ENCODE measurements at regions not wholly inside any gene's neighbourhood (a gene's known extent, or its start where the extent isn't known, plus 50 kb on each side); places are given as distances from the start of the nearest gene placed in this dataset.

GRCh38 chr18:51339856-51340255 is 142.4 kb upstream of the MEX3C start:
- H3K4me2 ChIP-seq, result no peak overlapping the region
- no peaks in the 10 kb centered on the region for H3K4me1 ChIP-seq
- H4K20me1 ChIP-seq (ENCODE audit: low read depth), result no peaks in the 10 kb centered on the region
- Mint-ChIP-seq H3K9me3 (no peaks in the 10 kb centered on the region), H3K4me3 (no peak overlapping the region), H3K27me3 (ENCODE audit: insufficient read depth, low read depth) (no peaks in the 10 kb centered on the region), H3K27ac (no peak overlapping the region), H3K36me3 (no peaks in the 10 kb centered on the region), H3K4me1 (no peaks in the 10 kb centered on the region)
- TF ChIP-seq EZH2 (IDR thresholded peaks at IDR 0.05) (no peak), CTCF (IDR thresholded peaks at IDR 0.05) (no peak), EZH2phosphoT487 (IDR thresholded peaks at IDR 0.05) (no peak)
- no peak overlapping the region for H3K9ac ChIP-seq
- no peaks in the 10 kb centered on the region for H3F3A ChIP-seq (ENCODE audit: low read depth)
- no peak overlapping the region for H2AFZ ChIP-seq (replicated peaks)
- no peak overlapping the region for H3K4me3 ChIP-seq
- no peaks in the 10 kb centered on the region for H3K79me2 ChIP-seq (ENCODE audit: low read depth)
- H3K27me3 ChIP-seq, result no peaks in the 10 kb centered on the region
- H3K27ac ChIP-seq, result no peak overlapping the region
- H3K36me3 ChIP-seq, result no peaks in the 10 kb centered on the region
- H3K9me3 ChIP-seq (ENCODE audit: low read depth), result no peaks in the 10 kb centered on the region
- DNase-seq (ENCODE audit: low spot score), result no peak

- no peak overlapping the region for H3K4me3 ChIP-seq
- no peaks in the 10 kb centered on the region for H3K4me1 ChIP-seq
- Mint-ChIP-seq H3K4me1 (no peaks in the 10 kb centered on the region), H3K27me3 (ENCODE audit: insufficient read depth, low read depth) (no peaks in the 10 kb centered on the region), H3K9me3 (no peaks in the 10 kb centered on the region), H3K36me3 (no peaks in the 10 kb centered on the region), H3K27ac (no peak overlapping the region), H3K4me3 (no peak overlapping the region)
- no peaks in the 10 kb centered on the region for H3F3A ChIP-seq (ENCODE audit: low read depth)
- no peaks in the 10 kb centered on the region for H3K36me3 ChIP-seq
- H3K27ac ChIP-seq, result no peak overlapping the region
- no peak overlapping the region for H2AFZ ChIP-seq (replicated peaks)
- H3K9me3 ChIP-seq (ENCODE audit: low read depth), result no peaks in the 10 kb centered on the region
- DNase-seq (ENCODE audit: low spot score), result no peak
- no peak overlapping the region for H3K4me2 ChIP-seq
- no peak overlapping the region for H3K9ac ChIP-seq
- TF ChIP-seq CTCF (IDR thresholded peaks at IDR 0.05) (no peak), EZH2phosphoT487 (IDR thresholded peaks at IDR 0.05) (no peak), EZH2 (IDR thresholded peaks at IDR 0.05) (no peak)
- no peaks in the 10 kb centered on the region for H4K20me1 ChIP-seq (ENCODE audit: low read depth)
- H3K27me3 ChIP-seq, result no peaks in the 10 kb centered on the region
- no peaks in the 10 kb centered on the region for H3K79me2 ChIP-seq (ENCODE audit: low read depth)
Measured at GRCh38 chr18:51340332-51340731, 142.9 kb upstream of the MEX3C start.

- H3K27me3 Mint-ChIP-seq (ENCODE audit: insufficient read depth, low read depth), result no peaks in the 10 kb centered on the region
- Histone ChIP-seq H3K4me3 (no peak overlapping the region), H2AFZ (replicated peaks) (no peak overlapping the region), H4K20me1 (ENCODE audit: low read depth) (no peaks in the 10 kb centered on the region), H3K4me1 (no peaks in the 10 kb centered on the region), H3F3A (ENCODE audit: low read depth) (no peaks in the 10 kb centered on the region), H3K4me2 (no peak overlapping the region), H3K27ac (no peak overlapping the region), H3K9me3 (ENCODE audit: low read depth) (no peaks in the 10 kb centered on the region), H3K79me2 (ENCODE audit: low read depth) (no peaks in the 10 kb centered on the region), H3K9ac (no peak overlapping the region), H3K36me3 (no peaks in the 10 kb centered on the region), H3K27me3 (no peaks in the 10 kb centered on the region)
- no peak for DNase-seq (ENCODE audit: low spot score)
- no peaks in the 10 kb centered on the region for H3K36me3 Mint-ChIP-seq
- H3K4me1 Mint-ChIP-seq, result no peaks in the 10 kb centered on the region
- H3K4me3 Mint-ChIP-seq, result no peak overlapping the region
- TF ChIP-seq CTCF (IDR thresholded peaks at IDR 0.05) (no peak), EZH2phosphoT487 (IDR thresholded peaks at IDR 0.05) (no peak)
- no peak overlapping the region for H3K27ac Mint-ChIP-seq
- no peaks in the 10 kb centered on the region for H3K9me3 Mint-ChIP-seq
Measured at GRCh38 chr18:51342815-51343214, 145.3 kb upstream of the MEX3C start.

Measured in neural progenitor cell (in vitro differentiated cells).